HAP-1 (cell line): ENCODE measurements at regions not wholly inside any gene's neighbourhood (a gene's known extent, or its start where the extent isn't known, plus 50 kb on each side); places are given as distances from the start of the nearest gene placed in this dataset.

Experiments used
- DNase-seq, 2 experiments: peaks; one replicate each; pipeline ENCODE4 v3.0.0-alpha.2; 2016 to 2020; ENCODE audit warnings: low spot score in 2 of 2
- H3K27me3 ChIP-seq: fragments of 250-450 bp; sonication (Bioruptor Pico); 2 replicates; pipeline ENCODE4 v1.5.1; 2020; ENCODE audit warnings: low read depth, mild to moderate bottlenecking, moderate library complexity
- H3K36me3 ChIP-seq: fragments of 250-450 bp; sonication (Bioruptor Pico); replicated peaks from 2 replicates; pipeline ENCODE4 v1.5.1; 2020; ENCODE audit warnings: mild to moderate bottlenecking
- H3K4me1 ChIP-seq: fragments of 250-450 bp; sonication (Bioruptor Pico); 2 replicates; pipeline ENCODE4 v1.5.1; 2020; ENCODE audit warnings: mild to moderate bottlenecking
- H3K4me3 ChIP-seq: fragments of 250-450 bp; sonication (Bioruptor Pico); 2 replicates; pipeline ENCODE4 v1.5.1; 2020; ENCODE audit warnings: mild to moderate bottlenecking, moderate library complexity
- H3K9me3 ChIP-seq: fragments of 250-450 bp; sonication (Bioruptor Pico); 2 replicates; pipeline ENCODE4 v1.5.1; 2020; ENCODE audit warnings: mild to moderate bottlenecking, moderate library complexity
- in situ Hi-C: fragments of 300-500 bp; cut with MboI; formaldehyde crosslinking; loops from 3 replicates; pipeline ENCODE4 v1.14.3; 2020; ENCODE audit warnings: low sequenced_read_pairs, inconsistent platforms, mixed read lengths

GRCh38 chr13:62292714-62293480 lies 877.2 kb upstream of the PCDH20 start:
- H3K4me1 ChIP-seq, result peaks cover 3% of the 10 kb centered on the region; the same call in 1 of the 2 replicates
- in situ Hi-C loops, result no loop called here
- no peak overlapping the region for H3K4me3 ChIP-seq
- no peaks in the 10 kb centered on the region for H3K27me3 ChIP-seq
- H3K36me3 ChIP-seq, result no peaks in the 10 kb centered on the region
- H3K9me3 ChIP-seq, result no peaks in the 10 kb centered on the region
- DNase-seq, result no peak

GRCh38 chr13:62290542-62290941 lies 874.9 kb upstream of the PCDH20 start:
- Histone ChIP-seq H3K4me3 (no peak overlapping the region), H3K36me3 (no peaks in the 10 kb centered on the region), H3K9me3 (no peaks in the 10 kb centered on the region), H3K27me3 (no peaks in the 10 kb centered on the region), H3K4me1 (peaks cover 6% of the 10 kb centered on the region)
- in situ Hi-C loops, result no loop called here
- DNase-seq, result no peak

- no peaks in the 10 kb centered on the region for H3K9me3 ChIP-seq
- H3K27me3 ChIP-seq, result no peaks in the 10 kb centered on the region
- H3K4me1 ChIP-seq, result peaks cover 6% of the 10 kb centered on the region
- no peak overlapping the region for H3K4me3 ChIP-seq
- H3K36me3 ChIP-seq, result no peaks in the 10 kb centered on the region
- in situ Hi-C loops, result no loop called here
- DNase-seq, result peak in 1 of 2 experiments; percentile 58
These were observed 872.1 kb upstream of the PCDH20 start for GRCh38 chr13:62287764-62288163.

- no peak for DNase-seq
- in situ Hi-C loops, result no loop called here
- no peak overlapping the region for H3K4me3 ChIP-seq
- H3K9me3 ChIP-seq, result no peaks in the 10 kb centered on the region
- H3K27me3 ChIP-seq, result no peaks in the 10 kb centered on the region
- H3K36me3 ChIP-seq, result no peaks in the 10 kb centered on the region
- no peaks in the 10 kb centered on the region; the same call in 1 of the 2 replicates for H3K4me1 ChIP-seq
These were observed 864.9 kb upstream of the PCDH20 start for GRCh38 chr13:62280590-62280989.

GRCh38 chr13:62278271-62278670 lies 862.6 kb upstream of the PCDH20 start:
- Histone ChIP-seq H3K4me1 (no peaks in the 10 kb centered on the region; the same call in 1 of the 2 replicates), H3K4me3 (no peak overlapping the region), H3K9me3 (no peaks in the 10 kb centered on the region), H3K36me3 (no peaks in the 10 kb centered on the region), H3K27me3 (no peaks in the 10 kb centered on the region)
- in situ Hi-C loops, result no loop called here
- no peak for DNase-seq

- Histone ChIP-seq H3K9me3 (no peaks in the 10 kb centered on the region), H3K36me3 (no peaks in the 10 kb centered on the region), H3K27me3 (no peaks in the 10 kb centered on the region), H3K4me1 (no peaks in the 10 kb centered on the region), H3K4me3 (no peak overlapping the region)
- in situ Hi-C loops, result no loop called here
- no peak for DNase-seq
These were observed 836.1 kb upstream of the PCDH20 start for GRCh38 chr13:62251734-62252133.

GRCh38 chr13:62250501-62251201 lies 835.0 kb upstream of the PCDH20 start:
- Histone ChIP-seq H3K4me3 (no peak overlapping the region), H3K36me3 (no peaks in the 10 kb centered on the region), H3K9me3 (no peaks in the 10 kb centered on the region), H3K4me1 (no peaks in the 10 kb centered on the region), H3K27me3 (no peaks in the 10 kb centered on the region)
- no peak for DNase-seq
- in situ Hi-C loops, result no loop called here

GRCh38 chr13:62246581-62246980 lies 830.9 kb upstream of the PCDH20 start:
- Histone ChIP-seq H3K4me3 (no peak overlapping the region), H3K27me3 (no peaks in the 10 kb centered on the region), H3K36me3 (no peaks in the 10 kb centered on the region), H3K9me3 (no peaks in the 10 kb centered on the region), H3K4me1 (no peaks in the 10 kb centered on the region)
- in situ Hi-C loops, result no loop called here
- DNase-seq, result no peak

- H3K9me3 ChIP-seq, result no peaks in the 10 kb centered on the region
- no peak for DNase-seq
- no peak overlapping the region for H3K4me3 ChIP-seq
- no peaks in the 10 kb centered on the region for H3K36me3 ChIP-seq
- no peaks in the 10 kb centered on the region for H3K4me1 ChIP-seq
- in situ Hi-C loops, result no loop called here
- H3K27me3 ChIP-seq, result no peaks in the 10 kb centered on the region
These were observed 827.5 kb upstream of the PCDH20 start for GRCh38 chr13:62243106-62243505.

- Histone ChIP-seq H3K4me1 (peaks cover 23% of the 10 kb centered on the region), H3K36me3 (no peaks in the 10 kb centered on the region; the same call in 1 of the 2 replicates), H3K27me3 (no peaks in the 10 kb centered on the region), H3K9me3 (no peaks in the 10 kb centered on the region), H3K4me3 (no peak overlapping the region)
- DNase-seq, result peak; percentile 37 to 95
- in situ Hi-C loops, result no loop called here
These were observed 819.3 kb upstream of the PCDH20 start for GRCh38 chr13:62234780-62235440.

GRCh38 chr13:62210951-62211350 lies 795.3 kb upstream of the PCDH20 start:
- Histone ChIP-seq H3K36me3 (no peaks in the 10 kb centered on the region), H3K27me3 (no peaks in the 10 kb centered on the region), H3K4me1 (no peaks in the 10 kb centered on the region), H3K9me3 (no peaks in the 10 kb centered on the region), H3K4me3 (no peak overlapping the region)
- in situ Hi-C loops, result no loop called here
- DNase-seq, result no peak

- no peaks in the 10 kb centered on the region for H3K9me3 ChIP-seq
- no peak overlapping the region for H3K4me3 ChIP-seq
- in situ Hi-C loops, result no loop called here
- H3K4me1 ChIP-seq, result no peaks in the 10 kb centered on the region
- H3K27me3 ChIP-seq, result no peaks in the 10 kb centered on the region
- H3K36me3 ChIP-seq, result no peaks in the 10 kb centered on the region
- no peak for DNase-seq
These were observed 793.9 kb upstream of the PCDH20 start for GRCh38 chr13:62209529-62209928.

GRCh38 chr13:62207388-62207787 lies 791.7 kb upstream of the PCDH20 start:
- H3K36me3 ChIP-seq, result no peaks in the 10 kb centered on the region
- H3K9me3 ChIP-seq, result no peaks in the 10 kb centered on the region
- no peak overlapping the region for H3K4me3 ChIP-seq
- in situ Hi-C loops, result no loop called here
- H3K27me3 ChIP-seq, result no peaks in the 10 kb centered on the region
- DNase-seq, result no peak
- H3K4me1 ChIP-seq, result no peaks in the 10 kb centered on the region

- Histone ChIP-seq H3K9me3 (no peaks in the 10 kb centered on the region), H3K27me3 (no peaks in the 10 kb centered on the region), H3K36me3 (no peaks in the 10 kb centered on the region), H3K4me1 (no peaks in the 10 kb centered on the region), H3K4me3 (no peak overlapping the region)
- in situ Hi-C loops, result no loop called here
- no peak for DNase-seq
These were observed 790.5 kb upstream of the PCDH20 start for GRCh38 chr13:62206165-62206564.
